HG02973 (cell line): ENCODE measurements at regions not wholly inside any gene's neighbourhood (a gene's known extent, or its start where the extent isn't known, plus 50 kb on each side); places are given as distances from the start of the nearest gene placed in this dataset.

Source experiments
- ATAC-seq: cut with Tn5 transposase; IDR thresholded peaks from one replicate; pipeline ENCODE4 v1.9.1; 2021; ENCODE audit warnings: moderate library complexity; ENCODE audit not compliant: unreplicated experiment

- no peak for ATAC-seq
Measured at GRCh38 chr5:161235569-161235968, 311.0 kb downstream of the GABRB2 start.

DNA sequence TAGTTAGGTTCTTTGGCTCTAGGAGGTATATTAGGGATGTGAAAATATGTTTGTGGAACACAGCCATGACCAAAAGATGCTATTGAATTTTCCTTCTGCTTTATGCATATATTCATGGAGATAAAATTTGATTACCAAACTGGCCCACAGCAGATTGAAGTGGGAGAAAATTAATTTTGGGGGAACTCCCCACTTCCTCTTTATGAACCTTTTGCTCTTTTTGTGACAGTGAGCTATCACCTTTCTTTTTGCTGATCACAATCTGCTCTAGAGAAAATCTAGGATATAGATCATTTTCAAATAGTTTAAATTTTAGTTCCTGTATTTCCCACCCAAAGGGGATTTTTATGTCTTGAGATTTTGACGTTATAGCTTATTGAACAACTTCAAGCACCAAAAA, 313.0 kb downstream of the GABRB2 start:
- ATAC-seq: no peak

- no peak for ATAC-seq
Measured at GRCh38 chr5:161230221-161230620, 316.3 kb downstream of the GABRB2 start.

DNA sequence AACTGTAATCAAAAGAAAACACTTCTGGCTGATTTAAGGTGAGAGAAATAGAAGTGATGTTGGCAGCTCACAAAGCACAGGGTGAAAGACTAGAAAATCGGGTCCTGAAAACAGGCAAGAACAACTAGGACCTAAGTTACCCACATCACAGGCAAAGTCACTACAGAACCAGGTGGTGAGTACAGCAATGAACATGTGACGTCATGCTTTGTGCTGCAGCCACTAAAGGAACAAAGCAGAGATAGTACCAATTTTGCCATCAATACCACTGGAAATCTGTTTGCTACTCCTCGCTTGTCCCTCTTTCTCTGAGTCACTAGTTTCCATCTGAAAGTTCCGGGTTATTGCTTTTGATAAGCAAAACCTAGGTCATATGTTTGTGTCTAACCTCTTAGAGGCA, 326.7 kb downstream of the GABRB2 start:
- no peak for ATAC-seq

- ATAC-seq: no peak
Measured at GRCh38 chr5:161216877-161217276, 329.6 kb downstream of the GABRB2 start.

GRCh38 chr5:161212123-161212712, 334.3 kb downstream of the GABRB2 start:
- ATAC-seq: no peak

DNA sequence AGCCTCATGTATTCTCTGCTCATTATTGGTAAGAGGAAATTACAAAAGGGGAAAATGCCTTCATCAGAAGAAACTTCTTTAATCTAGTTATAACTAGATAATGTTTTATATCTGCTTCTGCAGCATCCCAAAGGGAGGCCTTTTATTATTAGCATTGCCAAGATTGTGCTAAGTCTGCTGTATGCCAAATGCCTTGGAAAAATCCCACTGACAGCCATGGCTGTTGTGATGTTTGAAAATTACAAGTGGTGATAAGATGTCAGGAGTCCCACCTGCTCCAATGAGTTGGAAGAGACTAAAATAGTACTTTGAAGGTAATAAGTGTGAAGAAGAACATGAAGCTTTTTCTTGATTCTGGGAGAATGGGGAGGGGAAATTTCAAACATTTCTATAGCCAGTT, 345.0 kb downstream of the GABRB2 start:
- no peak for ATAC-seq

DNA sequence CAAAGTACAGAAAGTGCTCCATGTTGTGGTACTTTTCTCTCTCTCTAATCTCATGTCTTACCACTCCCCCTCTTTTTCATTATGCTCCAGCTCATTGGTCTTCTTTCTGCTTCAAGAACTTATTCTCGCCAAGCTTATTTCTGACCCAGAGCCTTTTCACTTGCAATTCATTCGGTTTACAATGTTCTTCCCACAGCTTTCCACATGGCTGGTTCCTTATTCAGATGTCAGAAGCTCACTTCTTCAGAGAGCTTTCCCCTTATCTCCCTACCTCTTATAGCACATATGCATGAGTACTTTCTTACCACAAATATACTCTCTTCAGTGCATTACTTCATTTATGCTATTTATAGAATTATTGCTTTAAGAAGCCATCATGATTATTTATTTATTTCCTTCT, 338.8 kb upstream of the ATP10B start:
- no peak for ATAC-seq

GRCh38 chr5:161190086-161190485, 338.1 kb upstream of the ATP10B start:
- ATAC-seq: no peak

GRCh38 chr5:161189452-161189851, 337.4 kb upstream of the ATP10B start:
- no peak for ATAC-seq

DNA sequence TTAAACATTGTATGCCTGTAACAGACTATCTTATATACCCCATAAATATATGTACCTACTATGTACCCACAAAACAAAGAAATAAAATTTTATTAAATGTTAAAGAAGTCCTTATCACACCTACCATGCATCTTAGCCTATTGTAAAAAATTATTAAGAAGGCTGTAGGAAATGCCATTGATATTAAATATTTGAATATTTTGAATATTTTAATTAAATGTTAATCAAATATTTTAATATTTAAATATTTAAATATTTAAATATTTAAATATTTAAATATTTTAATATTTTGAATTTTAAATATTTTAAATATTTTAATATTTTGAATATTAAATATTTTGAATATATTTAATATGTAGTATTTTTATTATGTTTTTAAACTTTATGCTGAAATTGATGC, 331.5 kb upstream of the ATP10B start:
- no peak for ATAC-seq

- no peak for ATAC-seq
Measured at GRCh38 chr5:161176221-161176620, 324.2 kb upstream of the ATP10B start.

GRCh38 chr5:161169776-161170175, 317.8 kb upstream of the ATP10B start:
- ATAC-seq: no peak

- no peak for ATAC-seq
Measured at GRCh38 chr5:161167016-161167767, 315.2 kb upstream of the ATP10B start.

GRCh38 chr5:161165998-161166660, 314.1 kb upstream of the ATP10B start:
- ATAC-seq: no peak

DNA sequence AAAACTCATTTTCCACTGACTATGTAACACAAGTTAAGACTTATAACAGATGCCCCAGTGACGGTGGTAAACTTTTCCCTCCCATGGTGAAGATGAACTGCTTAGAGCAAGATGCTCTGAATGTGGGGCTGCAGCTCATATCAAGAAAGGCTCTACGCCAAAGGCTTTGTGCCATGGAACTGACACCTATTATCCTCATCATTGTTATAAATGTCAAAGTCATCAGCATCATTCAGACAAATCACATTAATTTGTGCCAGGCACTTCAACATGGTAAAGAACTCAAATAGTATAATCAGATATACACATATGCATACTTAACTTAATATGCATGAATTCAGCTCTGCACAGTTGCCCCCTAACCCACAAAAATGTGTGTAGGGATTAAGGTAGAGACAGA, 305.9 kb upstream of the ATP10B start:
- no peak for ATAC-seq

GRCh38 chr5:161155451-161155850, 303.4 kb upstream of the ATP10B start:
- ATAC-seq: no peak

GRCh38 chr5:161152415-161152940, 300.5 kb upstream of the ATP10B start:
- no peak for ATAC-seq

DNA sequence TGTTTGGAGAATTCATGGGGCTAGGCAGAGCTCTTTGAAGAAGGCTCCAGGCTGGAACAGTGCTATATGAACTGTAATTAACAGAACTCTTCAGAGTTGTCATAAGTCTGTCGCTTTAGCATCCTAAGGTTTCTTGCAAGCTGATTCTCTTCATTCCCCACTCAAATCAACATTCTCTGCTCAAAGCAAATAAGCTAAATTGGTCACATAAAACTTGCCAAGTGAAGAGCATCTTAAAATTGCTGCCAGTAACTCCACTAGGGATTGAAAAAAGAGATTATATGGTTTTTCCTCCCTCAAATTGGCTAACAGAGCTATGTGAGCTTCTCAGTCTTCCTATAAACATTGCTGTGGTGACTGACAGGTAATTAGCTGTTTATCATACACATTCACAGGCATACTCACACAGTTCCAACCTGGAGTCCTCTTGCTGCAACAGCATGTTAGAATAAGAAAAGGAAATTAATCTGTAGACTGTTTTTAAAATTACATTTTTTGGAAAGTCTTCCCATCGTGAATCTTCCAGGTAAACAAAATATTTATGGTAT, 298.5 kb upstream of the ATP10B start:
- ATAC-seq: no peak

- ATAC-seq: no peak
Measured at GRCh38 chr5:161149078-161149477, 297.1 kb upstream of the ATP10B start.

DNA sequence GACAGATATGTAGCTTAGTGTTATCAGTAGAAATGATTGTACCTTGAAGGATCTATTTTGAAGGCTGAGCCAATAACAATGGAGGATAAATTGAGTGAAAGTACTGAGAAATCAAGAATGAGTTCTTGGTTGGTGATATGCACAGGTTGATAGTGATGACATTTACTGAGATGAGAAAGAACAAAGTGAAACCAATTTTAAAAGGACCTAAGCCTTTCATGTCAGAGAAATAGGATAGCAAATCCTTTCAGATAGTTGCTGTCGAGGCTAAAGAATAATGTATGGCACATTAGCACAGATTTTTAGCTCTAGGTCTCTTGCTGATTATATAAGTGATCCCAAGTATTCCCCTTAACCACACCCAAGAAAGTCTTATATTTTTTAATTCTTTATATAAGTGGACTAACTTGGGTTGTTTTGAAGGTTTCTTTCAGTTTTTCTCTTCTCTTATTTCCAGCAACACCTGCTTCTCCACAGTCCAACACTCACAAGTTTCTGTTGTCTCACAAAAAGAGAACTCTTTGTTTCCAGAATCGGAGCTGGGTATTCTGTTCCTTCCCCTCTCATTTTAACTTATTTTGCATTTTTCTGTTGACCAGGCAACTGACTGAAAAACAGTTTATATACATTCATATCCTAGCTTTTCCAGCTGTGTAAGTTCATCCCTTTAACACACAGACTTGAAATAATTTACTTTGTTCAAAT, 286.9 kb upstream of the ATP10B start:
- ATAC-seq: no peak
